AG04450 (cell line): ENCODE measurements at regions not wholly inside any gene's neighbourhood (a gene's known extent, or its start where the extent isn't known, plus 50 kb on each side); places are given as distances from the start of the nearest gene placed in this dataset. TPM values are rescaled to one million over a fixed set of nuclear protein-coding genes. Genes with fewer than 3 reads are reported as not detected.

Source experiments
- CTCF ChIA-PET: fragments of 300-600, 350-600 bp; formaldehyde crosslinking; extraction: SDS; loops from one replicate; lab custom pipeline; 2022; ENCODE audit warnings: antibody characterized with exemption, inconsistent platforms; lab: Charles Lee
- POLR2A ChIA-PET: fragments of 350-600 bp; formaldehyde crosslinking; extraction: SDS; loops from one replicate; lab custom pipeline; 2021; ENCODE audit warnings: antibody characterized with exemption, inconsistent platforms; lab: Yijun Ruan, JAX
- DNase-seq: peaks from one replicate; pipeline ENCODE4 v3.0.0-alpha.2; 2011; ENCODE audit warnings: low read depth, low spot score
- H3K27ac ChIP-seq: one replicate; pipeline ENCODE4 v1.5.1; 2012; ENCODE audit warnings: low read depth, low read length, control low read depth
- H3K27me3 ChIP-seq: one replicate; pipeline ENCODE4 v1.6.0; 2012; ENCODE audit warnings: low read length; ENCODE audit not compliant: control insufficient read depth, insufficient read depth
- H3K4me3 ChIP-seq: 2 replicates; pipeline ENCODE4 v1.5.1; 2011; ENCODE audit warnings: mild to moderate bottlenecking, low read depth, low read length, control low read depth
- H3K9me3 ChIP-seq: 2 replicates; pipeline ENCODE4 v1.5.1; 2012; ENCODE audit warnings: low read length; ENCODE audit not compliant: control insufficient read depth, insufficient read depth
- small RNA-seq: library from RNA; depleted of rRNA; stranded (forward); fragments of <200 nt; gene quantifications from one replicate; pipeline ENCODE3, GENCODE V24; 2012; ENCODE audit warnings: low read depth; ENCODE audit not compliant: insufficient read length
- TF ChIP-seq, protein P1 (sequence below): IDR thresholded peaks from 2 replicates; pipeline ENCODE4 v1.5.1; 2011; ENCODE audit warnings: low read depth, low read length, control low read depth, inconsistent platforms

- H3K9me3 ChIP-seq = no peaks in the 10 kb centered on the region
- no peaks in the 10 kb centered on the region for H3K27me3 ChIP-seq
- CTCF ChIA-PET = no interaction called here
- TF ChIP-seq, protein P1, sequence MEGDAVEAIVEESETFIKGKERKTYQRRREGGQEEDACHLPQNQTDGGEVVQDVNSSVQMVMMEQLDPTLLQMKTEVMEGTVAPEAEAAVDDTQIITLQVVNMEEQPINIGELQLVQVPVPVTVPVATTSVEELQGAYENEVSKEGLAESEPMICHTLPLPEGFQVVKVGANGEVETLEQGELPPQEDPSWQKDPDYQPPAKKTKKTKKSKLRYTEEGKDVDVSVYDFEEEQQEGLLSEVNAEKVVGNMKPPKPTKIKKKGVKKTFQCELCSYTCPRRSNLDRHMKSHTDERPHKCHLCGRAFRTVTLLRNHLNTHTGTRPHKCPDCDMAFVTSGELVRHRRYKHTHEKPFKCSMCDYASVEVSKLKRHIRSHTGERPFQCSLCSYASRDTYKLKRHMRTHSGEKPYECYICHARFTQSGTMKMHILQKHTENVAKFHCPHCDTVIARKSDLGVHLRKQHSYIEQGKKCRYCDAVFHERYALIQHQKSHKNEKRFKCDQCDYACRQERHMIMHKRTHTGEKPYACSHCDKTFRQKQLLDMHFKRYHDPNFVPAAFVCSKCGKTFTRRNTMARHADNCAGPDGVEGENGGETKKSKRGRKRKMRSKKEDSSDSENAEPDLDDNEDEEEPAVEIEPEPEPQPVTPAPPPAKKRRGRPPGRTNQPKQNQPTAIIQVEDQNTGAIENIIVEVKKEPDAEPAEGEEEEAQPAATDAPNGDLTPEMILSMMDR = no peak
- DNase-seq = peak; percentile 68
- POLR2A ChIA-PET = interaction anchor here (0.9 kb wide), 1 partner anchor 116 kb away, joined by 3 read pairs; no protein-coding TSS in a partner anchor
- peak overlapping the region; percentile 93 for H3K27ac ChIP-seq
- peak overlapping the region; percentile 36 for H3K4me3 ChIP-seq
Observed at GRCh38 chr4:184267673-184268583, 50.3 kb upstream of the ENPP6 start.

Small RNA genes in the stretch of these regions (small RNA-seq; reads per million reads assigned to genes)
- not detected for gene RN7SL28P
